DND-41 (cell line): ENCODE measurements at regions not wholly inside any gene's neighbourhood (a gene's known extent, or its start where the extent isn't known, plus 50 kb on each side); places are given as distances from the start of the nearest gene placed in this dataset.
A peak's percentile ranks its signal among the peaks of the same experiment; 100 is the strongest.

ENCODE experiments used
- ATAC-seq: fragments of 200-7000 bp; cut with Tn5 transposase; 3 replicates; pipeline ENCODE4 v1.9.1; 2021; ENCODE audit warnings: low read depth; ENCODE audit not compliant: insufficient read depth
- DNase-seq: peaks from one replicate; pipeline ENCODE4 v3.0.0-alpha.2; 2020
- H2AFZ ChIP-seq: 2 replicates; pipeline ENCODE4 v1.6.0; 2012; ENCODE audit warnings: low read depth, low read length
- H3K27ac ChIP-seq: 2 replicates; pipeline ENCODE4 v1.5.1; 2012; ENCODE audit warnings: low read length, inconsistent platforms
- H3K27me3 ChIP-seq: fragments of 200-600 bp; sonication (generic); 2 replicates; pipeline ENCODE4 v1.6.0; 2012; ENCODE audit warnings: low read length, mild to moderate bottlenecking, inconsistent platforms; ENCODE audit not compliant: insufficient read depth, poor library complexity
- H3K36me3 ChIP-seq: 2 replicates; pipeline ENCODE4 v1.5.1; 2012; ENCODE audit warnings: low read length, inconsistent platforms; ENCODE audit not compliant: insufficient read depth
- H3K4me1 ChIP-seq: 2 replicates; pipeline ENCODE4 v1.5.1; 2012; ENCODE audit warnings: mild to moderate bottlenecking, low read length; ENCODE audit not compliant: insufficient read depth
- H3K4me2 ChIP-seq: 2 replicates; pipeline ENCODE4 v1.6.0; 2012; ENCODE audit warnings: mild to moderate bottlenecking, moderate library complexity, low read length, inconsistent platforms; ENCODE audit not compliant: insufficient read depth
- H3K4me3 ChIP-seq, 2 experiments: fragments of 200-600 bp in 1 of 2; shearing (Covaris generic) in 1 of 2; 2 replicates each; pipeline ENCODE4 v1.5.1; 2012 to 2016; ENCODE audit warnings: inconsistent platforms in 2 of 2, low read length in 2 of 2, mild to moderate bottlenecking in 2 of 2, low read depth in 1 of 2, moderate library complexity in 1 of 2
- H3K79me2 ChIP-seq: 2 replicates; pipeline ENCODE4 v1.6.0; 2012; ENCODE audit warnings: low read length, inconsistent platforms; ENCODE audit not compliant: insufficient read depth
- H3K9ac ChIP-seq: 2 replicates; pipeline ENCODE4 v1.6.0; 2012; ENCODE audit warnings: low read depth, mild to moderate bottlenecking, inconsistent platforms, low read length, moderate library complexity
- H3K9me3 ChIP-seq: 2 replicates; pipeline ENCODE4 v1.5.1; 2012; ENCODE audit warnings: low read length, moderate library complexity, mild to moderate bottlenecking, inconsistent platforms; ENCODE audit not compliant: insufficient read depth, severe bottlenecking
- H4K20me1 ChIP-seq: 2 replicates; pipeline ENCODE4 v1.6.0; 2012; ENCODE audit warnings: low read length; ENCODE audit not compliant: insufficient read depth
- CTCF ChIP-seq: IDR thresholded peaks from 2 replicates; pipeline ENCODE4 v1.5.1; 2012; ENCODE audit warnings: borderline replicate concordance, low read length, moderate library complexity, mild to moderate bottlenecking; ENCODE audit not compliant: poor library complexity, severe bottlenecking; ENCODE audit errors: extremely low read depth
- EZH2 ChIP-seq: IDR thresholded peaks from 3 replicates; pipeline ENCODE4 v1.6.1; 2012; ENCODE audit warnings: borderline replicate concordance, low read depth, mild to moderate bottlenecking, moderate library complexity, low read length, inconsistent platforms; ENCODE audit not compliant: severe bottlenecking

DNA sequence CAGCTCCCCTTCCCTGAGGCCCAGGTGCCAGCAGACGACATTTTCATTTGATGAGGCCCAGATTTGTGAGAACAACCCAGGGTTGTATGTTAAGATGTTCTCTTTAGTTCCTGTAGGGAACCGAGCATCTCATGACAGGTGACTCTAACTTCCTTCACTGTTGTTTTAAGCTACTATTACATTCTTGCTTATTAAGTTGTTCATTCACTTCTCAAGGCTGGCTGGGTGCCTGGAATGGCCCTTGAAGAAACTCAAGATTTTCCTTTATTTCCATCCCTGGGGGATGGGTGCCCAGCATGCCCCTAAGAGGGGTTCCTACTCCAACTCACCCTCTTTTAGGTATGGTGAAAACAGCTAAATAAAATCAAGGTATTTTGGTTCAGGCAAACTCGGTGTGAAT is 111.5 kb upstream of the SYNDIG1 start:
- Histone ChIP-seq H3K27me3 (no peaks in the 10 kb centered on the region), H3K4me1 (peaks cover 8% of the 10 kb centered on the region; the same call in 1 of the 2 replicates), H3K36me3 (no peaks in the 10 kb centered on the region), H3K9me3 (peaks cover 20% of the 10 kb centered on the region), H3K27ac (no peak overlapping the region), H3K4me2 (no peak overlapping the region), H2AFZ (no peak overlapping the region), H3K79me2 (no peaks in the 10 kb centered on the region), H4K20me1 (no peaks in the 10 kb centered on the region), H3K9ac (no peak overlapping the region), H3K4me3 (no peak overlapping the region)
- no peak for TF ChIP-seq EZH2
- no peak for TF ChIP-seq CTCF
- ATAC-seq = no peak
- no peak for DNase-seq

- Histone ChIP-seq H3K27ac (no peak overlapping the region), H2AFZ (no peak overlapping the region), H3K9me3 (peaks cover 13% of the 10 kb centered on the region), H3K36me3 (no peaks in the 10 kb centered on the region), H3K4me1 (peaks cover 5% of the 10 kb centered on the region; the same call in 1 of the 2 replicates), H3K79me2 (no peaks in the 10 kb centered on the region), H4K20me1 (no peaks in the 10 kb centered on the region), H3K4me2 (no peak overlapping the region), H3K4me3 (no peak overlapping the region), H3K9ac (no peak overlapping the region), H3K27me3 (no peaks in the 10 kb centered on the region)
- DNase-seq (no peak), ATAC-seq (no peak)
- TF ChIP-seq CTCF (no peak), EZH2 (no peak)
Observed at GRCh38 chr20:24357177-24357576, 112.3 kb upstream of the SYNDIG1 start.

GRCh38 chr20:24353135-24353690 is 116.2 kb upstream of the SYNDIG1 start:
- Histone ChIP-seq H3K9ac (no peak overlapping the region), H3K79me2 (no peaks in the 10 kb centered on the region), H3K36me3 (no peaks in the 10 kb centered on the region), H4K20me1 (no peaks in the 10 kb centered on the region), H3K4me1 (peaks cover 5% of the 10 kb centered on the region; the same call in 1 of the 2 replicates), H3K27me3 (no peaks in the 10 kb centered on the region), H2AFZ (no peak overlapping the region), H3K4me3 (no peak overlapping the region), H3K4me2 (no peak overlapping the region), H3K27ac (no peak overlapping the region), H3K9me3 (no peaks in the 10 kb centered on the region)
- ATAC-seq (peak; percentile 62; the same call in 2 of the 3 replicates), DNase-seq (peak; percentile 44)
- TF ChIP-seq CTCF (no peak), EZH2 (no peak)

GRCh38 chr20:24350923-24351368 is 118.5 kb upstream of the SYNDIG1 start:
- no peak for DNase-seq
- TF ChIP-seq EZH2 (no peak), CTCF (no peak)

More at GRCh38 chr20:24350923-24351368, 118.5 kb upstream of the SYNDIG1 start:
- H2AFZ ChIP-seq = no peak overlapping the region
- H3K9me3 ChIP-seq = no peaks in the 10 kb centered on the region
- ATAC-seq = no peak
- no peaks in the 10 kb centered on the region for H3K27me3 ChIP-seq
- H4K20me1 ChIP-seq = no peaks in the 10 kb centered on the region
- H3K4me3 ChIP-seq = no peak overlapping the region
- H3K27ac ChIP-seq = no peak overlapping the region
- H3K9ac ChIP-seq = no peak overlapping the region
- no peaks in the 10 kb centered on the region for H3K79me2 ChIP-seq
- H3K36me3 ChIP-seq = no peaks in the 10 kb centered on the region
- peaks cover 5% of the 10 kb centered on the region; the same call in 1 of the 2 replicates for H3K4me1 ChIP-seq
- H3K4me2 ChIP-seq = no peak overlapping the region
